ENCODE measurements at regions not wholly inside any gene's neighbourhood (a gene's known extent, or its start where the extent isn't known, plus 50 kb on each side); places are given as distances from the start of the nearest gene placed in this dataset.

DNA sequence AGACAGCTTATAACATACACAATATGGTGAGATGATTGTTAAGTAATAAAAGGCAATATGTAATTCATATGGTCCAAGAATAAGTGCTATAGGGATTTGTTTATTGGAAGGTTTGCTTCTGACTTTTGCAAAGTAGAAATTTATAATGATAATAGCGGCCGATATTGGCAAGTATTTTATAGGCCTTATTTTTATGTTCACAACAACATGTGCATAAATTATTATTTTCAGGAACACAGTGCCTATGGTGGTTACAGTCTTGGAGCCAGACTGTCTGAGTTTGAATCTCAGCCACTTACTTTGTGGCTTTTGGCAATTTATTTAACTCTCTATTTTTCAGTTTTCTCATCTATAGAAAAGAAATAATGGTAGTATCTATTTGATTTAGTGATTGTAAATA lies 607.5 kb downstream of the USP25 start:
- no peak for TF ChIP-seq POLR2AphosphoS5 (IDR thresholded peaks at IDR 0.05)
- TF ChIP-seq POLR2A (IDR thresholded peaks at IDR 0.05) = no peak

All from spleen (tissue), 3 donors.